SJCRH30 (cell line): ENCODE measurements at regions not wholly inside any gene's neighbourhood (a gene's known extent, or its start where the extent isn't known, plus 50 kb on each side); places are given as distances from the start of the nearest gene placed in this dataset.

Source experiments
- DNase-seq, 2 experiments: peaks; one replicate each; pipeline ENCODE4 v3.0.0-alpha.2; 2015 to 2020
- H3K27ac ChIP-seq: fragments of 250-450 bp; sonication (Bioruptor Pico); 2 replicates; pipeline ENCODE4 v1.5.1; 2020; ENCODE audit warnings: mild to moderate bottlenecking, moderate library complexity
- H3K27me3 ChIP-seq: fragments of 250-450 bp; sonication (Bioruptor Pico); 2 replicates; pipeline ENCODE4 v1.5.1; 2020; ENCODE audit warnings: mild to moderate bottlenecking, moderate library complexity
- H3K36me3 ChIP-seq: fragments of 250-450 bp; sonication (Bioruptor Pico); 2 replicates; pipeline ENCODE4 v1.5.1; 2020; ENCODE audit warnings: mild to moderate bottlenecking, moderate library complexity
- H3K4me1 ChIP-seq: fragments of 250-450 bp; sonication (Bioruptor Pico); 2 replicates; pipeline ENCODE4 v1.5.1; 2020; ENCODE audit warnings: mild to moderate bottlenecking, moderate library complexity
- H3K4me3 ChIP-seq: fragments of 250-450 bp; sonication (Bioruptor Pico); 2 replicates; pipeline ENCODE4 v1.5.1; 2020; ENCODE audit warnings: mild to moderate bottlenecking, moderate library complexity
- H3K9me3 ChIP-seq: fragments of 250-450 bp; sonication (Bioruptor Pico); replicated peaks from 2 replicates; pipeline ENCODE4 v1.5.1; 2020; ENCODE audit warnings: mild to moderate bottlenecking, moderate library complexity

DNA sequence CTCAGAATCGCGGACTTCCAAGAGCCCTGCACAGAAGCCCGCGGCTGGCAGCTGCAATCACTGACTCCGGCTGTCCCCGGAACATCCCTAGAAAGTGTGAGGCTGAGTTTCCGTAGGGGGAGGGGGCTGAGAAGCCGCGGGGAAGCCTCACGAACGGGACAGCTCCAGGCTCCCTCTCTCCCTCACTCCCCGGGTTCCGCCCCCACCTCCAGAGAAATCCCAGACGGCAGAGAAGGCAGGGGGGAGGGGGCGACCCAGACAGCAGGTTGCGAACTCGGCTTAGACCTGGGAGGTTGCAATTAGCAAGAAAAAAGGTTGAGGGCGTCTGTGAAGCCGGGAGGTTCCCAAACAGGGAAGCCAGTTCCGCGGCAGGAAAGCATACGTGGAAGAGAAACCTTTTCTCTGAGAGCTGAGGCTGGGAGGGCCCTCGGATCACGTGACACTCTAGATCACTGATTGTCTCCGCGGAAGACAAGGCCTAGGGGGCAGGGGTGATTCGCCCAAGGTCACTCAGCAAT lies 73.8 kb upstream of the CPLX2 start:
- Histone ChIP-seq H3K27me3 (no peaks in the 10 kb centered on the region), H3K27ac (no peak overlapping the region), H3K36me3 (no peaks in the 10 kb centered on the region), H3K9me3 (no peaks in the 10 kb centered on the region), H3K4me3 (no peak overlapping the region), H3K4me1 (no peaks in the 10 kb centered on the region)
- DNase-seq = no peak

DNA sequence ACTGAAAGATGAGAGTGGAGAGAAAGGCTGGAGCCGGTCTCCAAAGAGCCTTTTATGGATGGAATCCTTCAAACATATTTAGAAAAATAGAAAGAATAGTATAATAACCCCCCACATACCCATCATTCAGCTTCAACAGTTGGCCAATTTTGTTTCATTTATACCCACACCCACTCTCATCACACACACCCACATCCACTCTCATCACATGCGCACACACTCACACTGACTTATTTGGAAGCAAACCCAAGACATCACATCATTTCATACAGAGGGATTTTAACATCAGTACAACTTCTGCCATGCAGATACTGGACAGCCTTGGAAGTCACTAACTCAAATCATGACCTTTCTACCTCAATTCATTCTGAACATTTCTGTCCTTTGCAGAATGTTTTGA lies 72.8 kb upstream of the CPLX2 start:
- no peak overlapping the region for H3K27ac ChIP-seq
- no peaks in the 10 kb centered on the region for H3K4me1 ChIP-seq
- no peak overlapping the region for H3K4me3 ChIP-seq
- H3K9me3 ChIP-seq = no peaks in the 10 kb centered on the region
- H3K36me3 ChIP-seq = no peaks in the 10 kb centered on the region
- H3K27me3 ChIP-seq = no peaks in the 10 kb centered on the region; the same call in 1 of the 2 replicates
- no peak for DNase-seq

DNA sequence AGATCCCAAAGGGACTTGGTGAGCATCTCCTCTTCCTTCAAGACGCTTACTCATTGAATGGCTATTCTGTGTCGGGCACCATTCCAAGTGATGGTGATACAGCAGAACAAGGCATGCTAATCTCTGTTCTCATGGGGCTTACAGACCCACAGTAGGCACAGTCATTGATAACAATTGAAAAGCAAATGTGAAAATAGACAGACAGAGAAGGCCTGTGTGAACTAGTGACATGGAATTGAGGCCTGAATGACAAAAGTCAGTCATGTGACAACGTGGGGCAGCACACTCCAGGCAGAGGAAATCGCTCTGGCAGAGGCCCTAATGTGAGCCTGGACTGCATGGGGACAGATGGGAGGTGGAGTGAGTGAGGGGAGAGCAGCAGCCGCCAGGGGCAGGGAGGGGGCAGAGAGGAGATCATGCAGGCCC lies 70.7 kb upstream of the CPLX2 start:
- Histone ChIP-seq H3K36me3 (no peaks in the 10 kb centered on the region), H3K9me3 (no peaks in the 10 kb centered on the region), H3K27ac (no peak overlapping the region), H3K4me1 (no peaks in the 10 kb centered on the region), H3K4me3 (no peak overlapping the region), H3K27me3 (no peaks in the 10 kb centered on the region; the same call in 1 of the 2 replicates)
- DNase-seq = no peak

DNA sequence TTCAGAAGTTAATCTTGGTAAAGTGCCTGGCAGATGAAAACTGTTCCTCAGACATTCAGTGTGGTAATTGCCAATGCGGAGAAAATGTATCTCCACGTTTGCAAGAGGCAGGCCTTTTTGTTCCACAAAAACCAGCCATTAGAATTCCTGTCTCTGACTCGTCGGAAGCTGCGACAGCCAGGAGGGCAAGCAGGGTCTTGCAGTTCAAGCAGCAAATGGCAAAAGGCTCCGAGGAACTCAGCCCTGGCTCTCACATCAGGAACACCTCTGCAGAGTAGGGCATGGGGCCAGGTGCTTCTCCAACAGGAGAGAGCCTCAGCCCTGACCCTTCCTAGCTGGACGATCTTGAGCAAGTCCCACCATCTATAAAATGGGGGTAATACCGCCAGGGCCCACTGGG lies 69.0 kb upstream of the CPLX2 start:
- no peak for DNase-seq
- H3K36me3 ChIP-seq = no peaks in the 10 kb centered on the region
- H3K9me3 ChIP-seq = no peaks in the 10 kb centered on the region
- no peak overlapping the region for H3K4me3 ChIP-seq
- H3K4me1 ChIP-seq = no peaks in the 10 kb centered on the region
- H3K27ac ChIP-seq = no peak overlapping the region
- H3K27me3 ChIP-seq = no peaks in the 10 kb centered on the region; the same call in 1 of the 2 replicates

DNA sequence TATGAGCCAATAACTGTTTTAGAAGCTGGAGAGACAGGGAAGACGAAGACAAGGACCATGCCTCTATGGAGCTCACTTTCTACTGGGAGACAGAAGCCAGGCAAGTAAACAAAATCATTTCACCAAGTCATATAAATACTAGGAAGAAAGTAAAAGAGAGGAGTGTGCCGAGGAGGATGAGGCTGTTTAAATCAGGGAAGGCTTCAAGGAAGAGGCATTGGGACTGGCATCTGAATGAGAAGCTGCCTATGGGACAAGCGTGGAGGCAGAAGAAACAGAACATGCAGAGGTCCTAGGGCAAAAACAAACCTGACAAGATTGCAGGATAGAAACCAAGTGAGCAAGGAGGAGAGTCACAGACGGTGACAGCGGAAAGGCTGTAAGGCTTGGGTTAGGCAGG lies 68.1 kb upstream of the CPLX2 start:
- Histone ChIP-seq H3K36me3 (no peaks in the 10 kb centered on the region), H3K9me3 (no peaks in the 10 kb centered on the region), H3K4me3 (no peak overlapping the region), H3K27me3 (no peaks in the 10 kb centered on the region; the same call in 1 of the 2 replicates), H3K27ac (no peak overlapping the region), H3K4me1 (no peaks in the 10 kb centered on the region)
- no peak for DNase-seq

DNA sequence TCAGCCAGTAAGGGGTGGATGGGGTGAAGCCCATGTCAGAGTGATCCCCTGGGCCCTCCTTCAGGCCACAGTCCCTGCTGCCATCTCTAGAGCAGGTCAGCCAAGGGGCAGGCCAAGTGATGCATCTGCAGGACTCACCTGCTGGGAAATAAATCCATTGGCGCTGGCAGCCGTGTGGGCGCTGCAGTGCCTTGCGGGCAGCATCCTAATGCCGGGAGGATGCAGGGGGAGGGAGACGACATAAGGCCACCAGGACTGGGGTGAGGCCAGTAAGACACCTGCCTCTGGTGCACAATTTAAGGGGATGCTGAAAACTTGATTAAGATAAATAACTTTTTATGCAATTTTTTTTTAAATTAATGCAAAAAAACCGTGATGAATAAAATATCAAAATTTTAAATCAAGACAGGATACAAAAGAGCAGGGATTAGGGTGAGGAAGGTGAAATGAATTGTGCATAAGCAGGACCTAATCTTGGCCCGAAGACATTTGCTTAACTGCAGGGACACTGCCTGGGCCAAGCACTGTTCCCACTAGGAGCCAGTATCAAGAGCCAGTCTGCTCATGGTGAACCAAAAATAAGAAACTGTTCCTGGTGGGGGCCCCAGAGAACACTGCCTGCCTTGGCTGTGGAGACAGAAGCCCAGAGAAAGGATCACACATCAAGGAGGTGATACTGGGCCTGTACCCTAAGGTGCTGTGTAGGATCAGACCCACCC lies 67.5 kb upstream of the CPLX2 start:
- DNase-seq = no peak
- H3K27ac ChIP-seq = no peak overlapping the region
- no peaks in the 10 kb centered on the region for H3K36me3 ChIP-seq
- no peaks in the 10 kb centered on the region; the same call in 1 of the 2 replicates for H3K27me3 ChIP-seq
- no peaks in the 10 kb centered on the region for H3K4me1 ChIP-seq
- no peaks in the 10 kb centered on the region for H3K9me3 ChIP-seq
- no peak overlapping the region for H3K4me3 ChIP-seq

DNA sequence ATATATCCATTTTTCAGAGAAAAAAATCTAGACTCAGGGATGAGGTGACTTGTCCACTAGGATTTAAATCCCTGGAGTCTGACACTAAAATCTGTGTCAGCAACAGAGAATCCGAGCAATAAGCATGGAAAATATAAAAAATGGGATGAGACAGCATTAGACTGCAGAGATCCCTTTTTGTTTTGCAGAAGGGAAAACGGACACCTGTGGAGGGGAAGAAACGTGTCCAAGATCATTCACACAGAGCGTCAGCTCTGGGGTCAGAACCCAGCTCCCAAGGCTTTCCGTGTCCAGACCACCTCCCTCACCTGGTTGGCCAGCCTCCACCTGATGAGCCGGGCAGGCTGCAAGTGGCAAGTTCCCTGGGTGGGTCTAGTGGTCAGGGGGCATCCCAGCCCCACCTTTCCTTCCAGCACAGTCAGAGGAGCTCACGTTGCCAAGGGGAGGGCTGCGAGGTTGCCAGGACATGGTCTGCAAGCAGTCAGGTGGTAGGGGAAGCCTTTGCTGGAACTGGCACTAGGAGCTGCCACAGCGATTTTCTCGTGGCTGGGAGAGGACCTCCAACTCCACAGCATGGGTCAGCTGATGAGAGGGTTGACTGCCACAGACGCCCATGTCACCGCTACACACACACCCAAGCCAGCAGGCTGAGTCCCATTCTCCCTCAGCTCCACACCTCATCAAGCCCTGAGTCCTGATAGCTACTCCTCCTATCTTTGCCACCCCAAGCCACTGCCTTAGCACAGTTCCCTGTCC lies 65.9 kb upstream of the CPLX2 start:
- DNase-seq = no peak
- no peak overlapping the region for H3K27ac ChIP-seq
- H3K27me3 ChIP-seq = no peaks in the 10 kb centered on the region; the same call in 1 of the 2 replicates
- H3K36me3 ChIP-seq = no peaks in the 10 kb centered on the region
- peaks cover 5% of the 10 kb centered on the region for H3K4me1 ChIP-seq
- H3K9me3 ChIP-seq = no peaks in the 10 kb centered on the region
- H3K4me3 ChIP-seq = no peak overlapping the region

DNA sequence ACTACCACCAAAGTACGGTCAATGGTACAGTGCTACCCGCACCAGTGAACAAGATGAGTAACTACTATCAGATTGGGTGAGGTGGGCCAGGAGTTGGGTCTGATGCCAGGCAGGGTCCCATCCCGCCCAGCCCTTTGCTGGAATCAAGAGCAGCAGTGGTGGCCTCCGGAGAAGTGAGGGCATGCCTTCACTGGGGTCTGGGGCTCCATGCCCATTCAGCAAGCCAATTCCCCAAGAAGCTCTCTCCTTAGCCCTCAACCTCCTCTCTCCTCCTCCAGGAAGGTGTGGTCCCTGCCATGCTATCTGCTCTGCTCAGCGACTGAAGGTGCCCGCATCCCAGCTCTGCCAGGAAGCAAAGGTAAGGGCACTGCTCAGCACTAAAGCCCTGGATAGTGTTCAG lies 62.7 kb upstream of the CPLX2 start:
- H3K27me3 ChIP-seq = no peaks in the 10 kb centered on the region; the same call in 1 of the 2 replicates
- H3K4me1 ChIP-seq = peaks cover 5% of the 10 kb centered on the region
- no peaks in the 10 kb centered on the region for H3K36me3 ChIP-seq
- no peak for DNase-seq
- H3K4me3 ChIP-seq = no peak overlapping the region
- H3K9me3 ChIP-seq = no peaks in the 10 kb centered on the region
- no peak overlapping the region for H3K27ac ChIP-seq

DNA sequence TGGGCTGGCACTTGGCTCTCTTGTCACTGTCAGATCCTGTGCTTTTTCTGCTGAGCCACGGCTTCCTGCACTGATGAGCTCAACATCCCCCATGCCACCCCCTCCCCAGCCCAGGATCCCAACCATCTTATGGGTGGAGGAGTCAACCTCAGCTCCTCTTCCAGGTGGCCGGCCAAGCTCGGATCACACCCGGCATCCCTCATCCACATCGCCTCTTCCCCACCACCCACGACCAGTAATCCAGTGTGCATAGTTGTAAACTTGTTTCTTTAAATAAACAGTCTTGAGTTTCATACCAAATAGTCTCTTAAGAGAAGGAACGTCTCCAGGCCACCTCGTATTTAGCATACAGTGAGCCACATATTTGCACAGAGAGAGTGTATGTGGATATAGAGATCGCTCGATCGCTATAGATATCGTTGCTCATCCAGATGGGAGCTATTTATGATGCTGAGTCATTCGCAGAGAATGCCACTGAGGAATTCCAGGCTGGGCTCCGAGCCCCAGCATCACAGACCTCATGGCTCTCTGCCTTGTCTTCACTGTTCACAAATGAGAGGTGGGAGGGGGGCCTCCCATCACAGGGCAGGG lies 61.8 kb upstream of the CPLX2 start:
- no peaks in the 10 kb centered on the region for H3K36me3 ChIP-seq
- peak; percentile 48 to 58 for DNase-seq
- H3K27me3 ChIP-seq = no peaks in the 10 kb centered on the region
- H3K4me3 ChIP-seq = no peak overlapping the region
- H3K4me1 ChIP-seq = peaks cover 8% of the 10 kb centered on the region
- H3K9me3 ChIP-seq = no peaks in the 10 kb centered on the region
- peak overlapping the region; percentile 5; the same call in 1 of the 2 replicates for H3K27ac ChIP-seq

DNA sequence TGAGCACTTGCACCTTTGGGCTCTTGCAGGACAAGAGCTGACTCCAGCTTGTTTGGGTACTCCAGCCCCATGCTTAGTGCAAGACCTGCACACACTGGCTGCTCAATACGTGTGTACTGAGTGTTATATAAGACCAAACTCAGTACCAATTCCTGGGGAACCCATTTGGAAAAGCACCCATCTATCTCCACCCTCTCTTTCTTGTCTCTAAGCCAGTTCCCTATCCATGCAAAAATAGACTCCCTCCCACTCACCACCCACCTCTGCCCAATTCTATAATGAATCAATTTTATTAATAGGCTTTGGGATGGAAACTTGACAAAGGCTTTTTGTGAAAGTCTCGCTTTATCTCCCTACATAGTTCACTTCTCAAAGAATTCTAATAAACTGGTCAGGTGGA lies 60.9 kb upstream of the CPLX2 start:
- H3K27ac ChIP-seq = no peak overlapping the region
- H3K4me3 ChIP-seq = no peak overlapping the region
- DNase-seq = no peak
- no peaks in the 10 kb centered on the region for H3K36me3 ChIP-seq
- H3K27me3 ChIP-seq = no peaks in the 10 kb centered on the region
- H3K4me1 ChIP-seq = peaks cover 8% of the 10 kb centered on the region
- H3K9me3 ChIP-seq = no peaks in the 10 kb centered on the region

DNA sequence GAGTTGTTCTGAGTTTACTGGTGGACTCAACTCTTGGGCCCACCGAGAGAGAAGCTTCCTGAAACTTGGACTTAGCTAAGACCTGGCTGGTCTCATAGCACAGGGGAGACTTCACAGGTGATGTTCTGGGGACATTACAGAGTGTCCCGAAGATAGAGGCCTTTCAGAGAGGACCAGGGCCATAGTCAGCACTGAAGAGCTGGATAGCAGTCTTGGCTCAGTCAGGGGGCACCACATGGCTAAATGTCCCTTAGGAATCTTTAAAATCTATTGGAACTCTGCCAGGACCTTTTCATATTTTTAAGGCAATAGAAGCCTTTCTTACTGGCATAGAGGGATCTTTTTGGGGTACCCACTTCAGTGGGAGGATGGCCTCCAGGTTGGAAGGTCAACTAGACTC lies 59.8 kb upstream of the CPLX2 start:
- Histone ChIP-seq H3K27ac (no peak overlapping the region), H3K36me3 (no peaks in the 10 kb centered on the region), H3K4me3 (no peak overlapping the region), H3K4me1 (peaks cover 8% of the 10 kb centered on the region), H3K9me3 (no peaks in the 10 kb centered on the region), H3K27me3 (no peaks in the 10 kb centered on the region)
- no peak for DNase-seq

DNA sequence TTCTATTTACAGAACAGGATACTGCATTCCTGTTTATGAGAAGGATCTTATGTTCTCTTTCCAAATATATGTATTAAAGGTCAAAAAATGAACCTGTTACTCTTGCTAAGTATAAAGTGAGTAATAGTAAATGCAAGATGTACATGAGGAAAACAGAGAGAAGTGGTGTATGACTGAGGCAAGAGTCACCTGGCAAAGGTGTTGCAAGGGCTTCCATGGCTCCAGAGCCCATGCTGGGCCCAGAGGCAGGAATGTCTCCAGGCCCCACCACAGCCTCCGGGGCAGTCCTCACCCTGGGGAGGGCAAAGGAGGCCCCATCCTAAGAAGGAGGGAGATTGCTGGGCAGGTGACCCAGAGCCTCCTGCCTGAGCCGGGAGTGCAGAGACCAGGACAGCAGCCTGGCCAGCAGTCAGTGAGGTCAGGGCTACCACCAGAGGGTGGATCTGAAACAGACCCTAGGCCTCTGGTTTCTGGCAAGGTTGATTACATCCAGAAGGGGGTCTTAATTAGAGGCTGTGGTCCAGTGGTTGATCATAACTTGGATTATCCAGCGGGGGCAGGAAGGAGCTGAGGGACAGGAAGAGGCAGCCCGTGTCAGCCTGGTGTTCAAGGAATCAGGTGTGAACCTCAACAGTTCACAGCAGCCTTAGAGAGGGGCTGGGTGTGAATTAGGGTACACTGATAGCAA lies 57.3 kb upstream of the CPLX2 start:
- Histone ChIP-seq H3K36me3 (no peaks in the 10 kb centered on the region), H3K27ac (no peak overlapping the region), H3K4me3 (no peak overlapping the region), H3K27me3 (no peaks in the 10 kb centered on the region), H3K4me1 (peaks cover 8% of the 10 kb centered on the region), H3K9me3 (no peaks in the 10 kb centered on the region)
- no peak for DNase-seq

DNA sequence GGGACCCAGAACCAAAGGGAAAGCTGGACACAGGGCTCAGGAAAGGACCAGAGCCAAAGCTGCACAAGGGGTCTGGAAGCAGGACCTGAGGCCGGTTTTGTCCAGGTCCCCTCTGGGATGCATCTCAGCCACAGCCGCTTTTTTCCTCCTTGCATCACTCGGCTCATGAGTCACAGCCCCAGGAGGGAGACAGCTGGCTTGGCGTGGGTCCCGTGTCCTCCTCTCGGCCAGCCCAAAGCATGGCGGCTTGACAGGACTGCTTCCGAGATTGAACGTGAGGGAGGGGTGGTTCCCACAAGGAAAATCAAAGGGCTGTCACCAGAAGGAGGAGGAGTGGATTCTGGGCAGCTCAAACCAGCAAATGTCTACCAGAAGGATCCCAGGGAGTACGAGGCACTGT lies 56.7 kb upstream of the CPLX2 start:
- H3K9me3 ChIP-seq = no peaks in the 10 kb centered on the region
- H3K4me1 ChIP-seq = peaks cover 8% of the 10 kb centered on the region
- H3K27me3 ChIP-seq = no peaks in the 10 kb centered on the region
- peak; percentile 70 to 71 for DNase-seq
- no peak overlapping the region for H3K4me3 ChIP-seq
- H3K27ac ChIP-seq = no peak overlapping the region
- no peaks in the 10 kb centered on the region for H3K36me3 ChIP-seq

DNA sequence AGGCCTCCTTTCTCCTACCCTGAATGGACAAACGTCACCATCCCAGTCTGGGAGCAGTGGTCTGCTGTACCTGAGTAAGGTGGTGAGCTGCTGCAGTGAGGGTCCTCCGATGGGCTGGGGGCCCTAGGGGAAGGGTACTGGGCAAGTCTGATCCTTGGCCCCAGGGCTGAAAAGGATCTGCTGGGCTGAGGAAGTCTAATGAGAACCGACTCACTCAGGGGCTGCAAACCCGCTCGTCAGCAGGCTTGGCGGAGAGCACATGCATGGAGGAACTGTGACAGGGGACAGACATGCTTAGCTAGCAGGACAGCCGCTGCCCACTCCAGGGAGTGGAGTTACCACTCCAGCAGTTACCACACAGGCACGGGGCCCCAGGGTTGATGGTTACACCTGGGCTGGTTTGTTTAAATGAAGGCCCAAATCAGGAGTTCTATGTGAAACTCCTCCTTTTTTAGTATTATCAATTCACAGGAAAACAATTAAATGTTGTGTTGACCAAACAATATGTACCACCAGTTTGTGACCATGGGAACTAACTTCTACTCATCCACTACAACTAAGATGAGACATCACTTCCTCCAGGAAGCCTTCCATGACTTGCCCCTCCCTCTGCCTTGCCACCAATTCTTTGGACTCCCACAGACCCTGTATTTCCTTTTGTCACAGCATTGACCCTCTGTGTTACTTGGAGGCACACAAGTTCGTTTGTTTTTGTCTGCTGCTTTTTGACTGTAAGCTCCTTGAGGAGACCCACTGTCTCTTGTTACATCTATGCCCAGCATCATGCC lies 56.1 kb upstream of the CPLX2 start:
- H3K4me3 ChIP-seq = no peak overlapping the region
- H3K36me3 ChIP-seq = no peaks in the 10 kb centered on the region
- no peak overlapping the region for H3K27ac ChIP-seq
- H3K9me3 ChIP-seq = no peaks in the 10 kb centered on the region
- DNase-seq = no peak
- H3K4me1 ChIP-seq = peaks cover 4% of the 10 kb centered on the region; the same call in 1 of the 2 replicates
- no peaks in the 10 kb centered on the region for H3K27me3 ChIP-seq
